SK-N-SH treated with all-trans-retinoic acid at 6 μM for 48 hours (cell line): ENCODE measurements at regions not wholly inside any gene's neighbourhood (a gene's known extent, or its start where the extent isn't known, plus 50 kb on each side); places are given as distances from the start of the nearest gene placed in this dataset.

Source experiments
- ATAC-seq: fragments of 200-7000 bp; cut with Tn5 transposase; 3 replicates; pipeline ENCODE4 v1.9.1; 2020; ENCODE audit warnings: mild to moderate bottlenecking, moderate library complexity
- ARNTL ChIP-seq: fragments of 450-650 bp; formaldehyde crosslinking; IDR thresholded peaks from 2 replicates; pipeline ENCODE4 v1.5.0; 2020; ENCODE audit warnings: low read depth, mild to moderate bottlenecking, moderate library complexity, borderline replicate concordance
- CSDC2 ChIP-seq: fragments of 250-450 bp; sonication (Bioruptor Pico); IDR thresholded peaks from 2 replicates; pipeline ENCODE4 v1.5.0; 2020; ENCODE audit warnings: mild to moderate bottlenecking, moderate library complexity
- CSRNP3 ChIP-seq: fragments of 250-450 bp; sonication (Bioruptor Pico); IDR thresholded peaks from 2 replicates; pipeline ENCODE4 v1.5.1; 2021; ENCODE audit warnings: mild to moderate bottlenecking, moderate library complexity
- ESRRG ChIP-seq: fragments of 250-450 bp; sonication (Bioruptor Pico); IDR thresholded peaks from 2 replicates; pipeline ENCODE4 v1.6.1; 2021; ENCODE audit warnings: mild to moderate bottlenecking
- GLIS3 ChIP-seq: fragments of 250-450 bp; sonication (Bioruptor Pico); IDR thresholded peaks from 2 replicates; pipeline ENCODE4 v1.5.0; 2020; ENCODE audit warnings: mild to moderate bottlenecking, moderate library complexity
- ISL1 ChIP-seq: fragments of 250-450 bp; sonication (Bioruptor Pico); IDR thresholded peaks from 2 replicates; pipeline ENCODE4 v2.1.2; 2022; ENCODE audit warnings: mild to moderate bottlenecking, moderate library complexity
- OSR1 ChIP-seq: fragments of 250-450 bp; sonication (Bioruptor Pico); IDR thresholded peaks from 2 replicates; pipeline ENCODE4 v1.8.0; 2022; ENCODE audit warnings: moderate library complexity, mild to moderate bottlenecking, inconsistent platforms
- POU6F1 ChIP-seq: fragments of 250-450 bp; sonication (Bioruptor Pico); IDR thresholded peaks from 2 replicates; pipeline ENCODE4 v1.8.0; 2021; ENCODE audit warnings: low read depth, mild to moderate bottlenecking, moderate library complexity, borderline replicate concordance
- PPARA ChIP-seq: fragments of 250-450 bp; sonication (Bioruptor Pico); IDR thresholded peaks from 2 replicates; pipeline ENCODE4 v1.5.0; 2020; ENCODE audit warnings: mild to moderate bottlenecking, borderline replicate concordance
- RARB ChIP-seq: fragments of 250-450 bp; sonication (Bioruptor Pico); IDR thresholded peaks from 2 replicates; pipeline ENCODE4 v1.8.0; 2021; ENCODE audit warnings: mild to moderate bottlenecking, moderate library complexity
- SNAI2 ChIP-seq: fragments of 250-450 bp; sonication (Bioruptor Pico); IDR thresholded peaks from 2 replicates; pipeline ENCODE4 v1.5.0; 2020; ENCODE audit warnings: mild to moderate bottlenecking, moderate library complexity
- TCF4 ChIP-seq: fragments of 250-450 bp; sonication (Bioruptor Pico); IDR thresholded peaks from 2 replicates; pipeline ENCODE4 v1.8.0; 2021; ENCODE audit warnings: mild to moderate bottlenecking, moderate library complexity, borderline replicate concordance
- TSHZ2 ChIP-seq: fragments of 250-450 bp; sonication (Bioruptor Pico); IDR thresholded peaks from 2 replicates; pipeline ENCODE4 v1.5.0; 2020; ENCODE audit warnings: mild to moderate bottlenecking, moderate library complexity
- ZC3H10 ChIP-seq: fragments of 250-450 bp; sonication (Bioruptor Pico); IDR thresholded peaks from 2 replicates; pipeline ENCODE4 v1.5.1; 2021; ENCODE audit warnings: mild to moderate bottlenecking, moderate library complexity
- ZFP3 ChIP-seq: fragments of 250-450 bp; sonication (Bioruptor Pico); IDR thresholded peaks from 2 replicates; pipeline ENCODE4 v1.5.0; 2020; ENCODE audit warnings: mild to moderate bottlenecking, moderate library complexity
- ZFP30 ChIP-seq: fragments of 450-650 bp; formaldehyde crosslinking; IDR thresholded peaks from 2 replicates; pipeline ENCODE4 v1.5.0; 2022; ENCODE audit warnings: mild to moderate bottlenecking, moderate library complexity
- ZNF565 ChIP-seq: fragments of 450-650 bp; formaldehyde crosslinking; conservative IDR thresholded peaks from 2 replicates; pipeline ENCODE4 v1.5.0; 2020; ENCODE audit warnings: low read depth, mild to moderate bottlenecking, moderate library complexity
- ZNF70 ChIP-seq: fragments of 450-650 bp; formaldehyde crosslinking; IDR thresholded peaks from 2 replicates; pipeline ENCODE4 v1.5.0; 2020; ENCODE audit warnings: mild to moderate bottlenecking, moderate library complexity
- ZNF8 ChIP-seq: fragments of 450-650 bp; formaldehyde crosslinking; IDR thresholded peaks from 2 replicates; pipeline ENCODE4 v1.5.0; 2020; ENCODE audit warnings: mild to moderate bottlenecking, moderate library complexity
- TF ChIP-seq, protein P1 (sequence below): fragments of 250-450 bp; sonication (Bioruptor Pico); IDR thresholded peaks from 2 replicates; pipeline ENCODE4 v1.5.1; 2020; ENCODE audit warnings: low read depth, mild to moderate bottlenecking, moderate library complexity

GRCh38 chrX:65098851-65099250 is 122.6 kb upstream of the ZC4H2 start:
- TF ChIP-seq RARB (CRISPR knock-in tag) (no peak), ZFP30 (no peak), OSR1 (CRISPR knock-in tag) (no peak), ZNF70 (CRISPR knock-in tag) (no peak), POU6F1 (no peak), SNAI2 (no peak), ZFP3 (CRISPR knock-in tag) (no peak), GLIS3 (CRISPR knock-in tag) (no peak), ZNF8 (no peak)
- no peak for ATAC-seq

DNA sequence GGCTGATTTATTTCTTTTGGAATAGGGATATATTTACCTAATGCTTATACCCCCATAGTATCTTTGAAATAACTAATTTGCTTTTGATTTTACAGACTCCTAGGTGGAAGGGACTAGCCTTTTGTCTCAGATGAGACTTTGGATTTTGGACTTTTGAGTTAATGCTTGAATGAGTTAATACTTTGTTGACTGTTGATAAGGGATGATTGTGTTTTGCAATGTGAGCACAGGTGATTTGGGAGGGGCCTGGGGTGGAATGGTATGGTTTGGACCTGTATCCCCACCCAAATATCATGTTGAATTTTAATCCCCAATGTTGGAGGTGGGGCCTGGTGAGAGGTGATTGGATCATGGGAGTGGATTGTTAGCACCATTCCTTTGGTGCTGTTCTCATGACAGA is 117.4 kb upstream of the ZC4H2 start:
- ATAC-seq: no peak
- TF ChIP-seq ZFP30: no peak
- no peak for TF ChIP-seq ARNTL (CRISPR knock-in tag)
- no peak for TF ChIP-seq ISL1 (CRISPR knock-in tag)
- TF ChIP-seq ZNF70 (CRISPR knock-in tag): no peak
- TF ChIP-seq SNAI2: no peak
- TF ChIP-seq OSR1 (CRISPR knock-in tag): no peak
- TF ChIP-seq RARB (CRISPR knock-in tag): no peak
- TF ChIP-seq POU6F1: no peak
- TF ChIP-seq ZC3H10 (CRISPR knock-in tag): no peak
- no peak for TF ChIP-seq TCF4
- no peak for TF ChIP-seq CSRNP3 (CRISPR knock-in tag)
- TF ChIP-seq ZNF565 (CRISPR knock-in tag): no peak
- TF ChIP-seq CSDC2: no peak
- TF ChIP-seq, protein P1, sequence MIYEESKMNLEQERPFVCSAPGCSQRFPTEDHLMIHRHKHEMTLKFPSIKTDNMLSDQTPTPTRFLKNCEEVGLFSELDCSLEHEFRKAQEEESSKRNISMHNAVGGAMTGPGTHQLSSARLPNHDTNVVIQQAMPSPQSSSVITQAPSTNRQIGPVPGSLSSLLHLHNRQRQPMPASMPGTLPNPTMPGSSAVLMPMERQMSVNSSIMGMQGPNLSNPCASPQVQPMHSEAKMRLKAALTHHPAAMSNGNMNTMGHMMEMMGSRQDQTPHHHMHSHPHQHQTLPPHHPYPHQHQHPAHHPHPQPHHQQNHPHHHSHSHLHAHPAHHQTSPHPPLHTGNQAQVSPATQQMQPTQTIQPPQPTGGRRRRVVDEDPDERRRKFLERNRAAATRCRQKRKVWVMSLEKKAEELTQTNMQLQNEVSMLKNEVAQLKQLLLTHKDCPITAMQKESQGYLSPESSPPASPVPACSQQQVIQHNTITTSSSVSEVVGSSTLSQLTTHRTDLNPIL (CRISPR knock-in tag): no peak
- TF ChIP-seq GLIS3 (CRISPR knock-in tag): no peak
- no peak for TF ChIP-seq ESRRG (CRISPR knock-in tag)
- TF ChIP-seq PPARA (CRISPR knock-in tag): no peak
- TF ChIP-seq ZFP3 (CRISPR knock-in tag): no peak
- TF ChIP-seq TSHZ2 (CRISPR knock-in tag): no peak
- TF ChIP-seq, all 23 proteins: peak for 0

DNA sequence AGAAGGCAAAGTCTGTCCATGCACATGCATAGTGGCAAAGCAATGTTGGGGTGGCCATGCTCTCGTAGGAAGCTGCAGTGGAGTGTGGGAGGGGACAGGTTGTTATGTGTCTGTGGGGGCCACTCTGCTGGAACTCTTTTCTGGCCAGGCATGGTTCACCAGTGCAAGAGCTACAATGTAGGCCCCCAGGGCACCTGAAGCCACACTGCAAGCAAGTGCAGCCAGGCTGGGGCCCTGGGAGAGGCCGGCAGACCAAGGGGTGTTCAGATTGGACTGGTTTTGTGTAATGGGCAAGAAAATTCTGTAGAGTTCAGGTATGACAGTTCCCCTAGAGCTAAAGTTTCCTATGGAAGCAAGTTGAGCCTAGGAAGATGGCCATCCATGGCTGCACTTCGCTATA is 97.0 kb upstream of the ZC4H2 start:
- TF ChIP-seq ARNTL (CRISPR knock-in tag): no peak
- no peak for TF ChIP-seq RARB (CRISPR knock-in tag)
- no peak for TF ChIP-seq TSHZ2 (CRISPR knock-in tag)
- no peak for ATAC-seq
